ENCODE measurements at regions not wholly inside any gene's neighbourhood (a gene's known extent, or its start where the extent isn't known, plus 50 kb on each side); places are given as distances from the start of the nearest gene placed in this dataset.

DNA sequence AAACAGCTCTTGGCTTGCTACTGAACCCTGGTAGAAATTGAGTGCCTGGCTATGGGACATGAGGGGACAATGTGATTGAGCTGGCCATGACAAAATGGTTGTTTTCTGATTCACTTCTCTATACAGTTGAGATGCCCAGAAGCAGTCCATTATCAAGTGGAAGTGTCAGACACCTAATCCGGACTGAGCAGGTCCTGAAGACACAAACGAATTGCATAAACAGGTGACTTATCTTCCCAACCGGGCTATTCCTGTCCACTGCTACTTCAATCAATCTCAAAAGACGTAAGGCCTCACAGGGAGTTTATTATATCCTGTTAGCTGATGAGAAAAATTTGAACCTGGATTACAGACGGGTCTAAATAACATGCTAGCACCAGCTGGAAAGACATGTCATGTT is 105.5 kb upstream of the WAC start:
- TF ChIP-seq GATA3 (IDR thresholded peaks at IDR 0.05; ENCODE audit: low read depth, low read length) (no peak), GATA2 (IDR thresholded peaks at IDR 0.05; ENCODE audit: low read depth, low read length) (no peak)

Measured in SH-SY5Y (cell line).